CD4-positive, alpha-beta T cell (primary cell): ENCODE measurements at regions not wholly inside any gene's neighbourhood (a gene's known extent, or its start where the extent isn't known, plus 50 kb on each side); places are given as distances from the start of the nearest gene placed in this dataset.

Source experiments
- ATAC-seq: fragments of 200-7000 bp; cut with Tn5 transposase; one replicate; pipeline ENCODE4 v1.10.0; 2022; ENCODE audit warnings: mild to moderate bottlenecking; ENCODE audit not compliant: poor library complexity
- CTCF ChIA-PET: fragments of 350-600 bp; sonication (Branson Sonifier 250); formaldehyde crosslinking; loops from one replicate; lab custom pipeline; 2021; ENCODE audit warnings: antibody characterized with exemption, inconsistent platforms; lab: Charles Lee
- POLR2A ChIA-PET: fragments of 350-600 bp; sonication (Branson Sonifier 250); formaldehyde crosslinking; loops from one replicate; lab custom pipeline; 2021; ENCODE audit warnings: antibody characterized with exemption, inconsistent platforms; lab: Charles Lee
- DNase-seq, 14 experiments: peaks; one replicate each; pipeline ENCODE4 v3.0.0-alpha.2; 2013 to 2020; ENCODE audit warnings: mixed read lengths in 2 of 14
- H3K27ac ChIP-seq, 2 donors: one replicate each; pipeline versions ENCODE4 v1.5.1 to v1.7.0; 2013; ENCODE audit warnings: low read length in 2 of 2, low read depth in 1 of 2, mild to moderate bottlenecking in 1 of 2
- H3K27me3 ChIP-seq, 2 experiments: 1 replicate in 1 of 2; 2 replicates in 1 of 2; pipeline versions ENCODE4 v1.6.1 to v1.7.0; 2013; ENCODE audit warnings: low read length in 2 of 2, control low read depth in 1 of 2, mild to moderate bottlenecking in 1 of 2, moderate library complexity in 1 of 2; ENCODE audit not compliant: insufficient read depth in 2 of 2, control insufficient read depth in 1 of 2
- H3K36me3 ChIP-seq: one replicate; pipeline ENCODE4 v1.6.1; 2013; ENCODE audit warnings: low read length, control low read depth; ENCODE audit not compliant: insufficient read depth
- H3K4me1 ChIP-seq: one replicate; pipeline ENCODE4 v1.6.1; 2013; ENCODE audit warnings: low read length, control low read depth; ENCODE audit not compliant: insufficient read depth
- H3K4me3 ChIP-seq: one replicate; pipeline ENCODE4 v1.5.1; 2013; ENCODE audit warnings: mild to moderate bottlenecking, low read length, moderate library complexity
- H3K9me3 ChIP-seq, 2 experiments: 1 replicate in 1 of 2; 2 replicates in 1 of 2; pipeline versions ENCODE4 v1.6.1 to v1.7.0; 2013; ENCODE audit warnings: low read length in 2 of 2, mild to moderate bottlenecking in 2 of 2, control low read depth in 1 of 2, moderate library complexity in 1 of 2; ENCODE audit not compliant: control insufficient read depth in 1 of 2, insufficient read depth in 1 of 2
- H3K27ac Mint-ChIP-seq: one replicate; pipeline ENCODE4 v1.8.0; 2020; ENCODE audit warnings: mixed read lengths
- H3K27me3 Mint-ChIP-seq: one replicate; pipeline ENCODE4 v1.8.0; 2021; ENCODE audit warnings: mixed read lengths
- H3K36me3 Mint-ChIP-seq: one replicate; pipeline ENCODE4 v1.8.0; 2021; ENCODE audit warnings: low read depth, mixed read lengths
- H3K4me1 Mint-ChIP-seq: one replicate; pipeline ENCODE4 v1.8.0; 2021; ENCODE audit warnings: low read depth, mixed read lengths
- H3K4me3 Mint-ChIP-seq: one replicate; pipeline ENCODE4 v1.8.0; 2020; ENCODE audit warnings: mild to moderate bottlenecking, mixed read lengths
- H3K9me3 Mint-ChIP-seq: one replicate; pipeline ENCODE4 v1.8.0; 2020; ENCODE audit warnings: mixed read lengths
- intact Hi-C, 2 experiments: fragments of 100-400 bp; cut with DNase I in 1 of 2; cut with micrococcal nuclease in 1 of 2; formaldehyde crosslinking; loops; one replicate each; pipeline versions ENCODE4 v1.15.1 to v1.9.0; 2023 to 2025; cut with DNase I, micrococcal nuclease
- TF ChIP-seq, protein P1 (sequence below): fragments of 200-600 bp; IDR thresholded peaks from one replicate; pipeline ENCODE4 v1.8.0; 2022; ENCODE audit warnings: antibody characterized with exemption, mild to moderate bottlenecking

DNA sequence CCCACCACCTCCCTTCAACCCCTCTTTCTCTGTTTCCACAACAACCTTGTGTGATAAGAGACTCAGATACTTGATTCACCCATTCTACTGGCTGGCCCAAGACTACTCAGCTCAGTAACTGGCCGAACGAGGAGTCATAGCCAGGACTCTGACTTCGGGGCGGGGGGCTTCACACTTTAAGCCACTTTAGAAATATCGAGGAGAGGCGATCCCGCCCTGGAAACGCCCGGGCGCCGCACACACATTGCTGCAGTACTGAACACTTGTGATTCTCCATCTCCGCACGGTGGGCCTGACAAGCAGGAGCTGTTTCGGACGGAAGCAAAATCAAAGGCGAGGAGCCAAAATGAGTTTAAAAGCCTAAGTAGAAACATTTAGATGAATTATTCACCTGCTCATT is 182.1 kb downstream of the NPHP4 start:
- CTCF ChIA-PET = no interaction called here
- Histone ChIP-seq H3K27me3 (peaks cover 0 to 9% of the 10 kb centered on the region in 2 experiments), H3K36me3 (no peaks in the 10 kb centered on the region), H3K4me1 (no peaks in the 10 kb centered on the region), H3K27ac (no peak overlapping the region), H3K4me3 (no peak overlapping the region), H3K9me3 (no peaks in the 10 kb centered on the region)
- Mint-ChIP-seq H3K4me1 (no peaks in the 10 kb centered on the region), H3K36me3 (no peaks in the 10 kb centered on the region), H3K27me3 (peaks cover 16% of the 10 kb centered on the region), H3K27ac (no peak overlapping the region), H3K4me3 (no peak overlapping the region), H3K9me3 (no peaks in the 10 kb centered on the region)
- DNase-seq (no peak), ATAC-seq (no peak)
- TF ChIP-seq, protein P1, sequence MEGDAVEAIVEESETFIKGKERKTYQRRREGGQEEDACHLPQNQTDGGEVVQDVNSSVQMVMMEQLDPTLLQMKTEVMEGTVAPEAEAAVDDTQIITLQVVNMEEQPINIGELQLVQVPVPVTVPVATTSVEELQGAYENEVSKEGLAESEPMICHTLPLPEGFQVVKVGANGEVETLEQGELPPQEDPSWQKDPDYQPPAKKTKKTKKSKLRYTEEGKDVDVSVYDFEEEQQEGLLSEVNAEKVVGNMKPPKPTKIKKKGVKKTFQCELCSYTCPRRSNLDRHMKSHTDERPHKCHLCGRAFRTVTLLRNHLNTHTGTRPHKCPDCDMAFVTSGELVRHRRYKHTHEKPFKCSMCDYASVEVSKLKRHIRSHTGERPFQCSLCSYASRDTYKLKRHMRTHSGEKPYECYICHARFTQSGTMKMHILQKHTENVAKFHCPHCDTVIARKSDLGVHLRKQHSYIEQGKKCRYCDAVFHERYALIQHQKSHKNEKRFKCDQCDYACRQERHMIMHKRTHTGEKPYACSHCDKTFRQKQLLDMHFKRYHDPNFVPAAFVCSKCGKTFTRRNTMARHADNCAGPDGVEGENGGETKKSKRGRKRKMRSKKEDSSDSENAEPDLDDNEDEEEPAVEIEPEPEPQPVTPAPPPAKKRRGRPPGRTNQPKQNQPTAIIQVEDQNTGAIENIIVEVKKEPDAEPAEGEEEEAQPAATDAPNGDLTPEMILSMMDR = no peak
- intact Hi-C loops = no loop called here
- POLR2A ChIA-PET = no interaction called here

GRCh38 chr1:5809207-5809788 is 182.9 kb downstream of the NPHP4 start:
- no peaks in the 10 kb centered on the region for H3K36me3 ChIP-seq
- no peak for DNase-seq
- Mint-ChIP-seq H3K36me3 (no peaks in the 10 kb centered on the region), H3K27ac (no peak overlapping the region), H3K4me1 (no peaks in the 10 kb centered on the region), H3K27me3 (peaks cover 12% of the 10 kb centered on the region), H3K9me3 (no peaks in the 10 kb centered on the region), H3K4me3 (no peak overlapping the region)
- TF ChIP-seq, protein P1 = no peak
- no peaks in the 10 kb centered on the region for H3K9me3 ChIP-seq
- no peak overlapping the region for H3K27ac ChIP-seq
- H3K4me3 ChIP-seq = no peak overlapping the region
- ChIA-PET CTCF (no interaction called here), POLR2A (no interaction called here)
- intact Hi-C loops = no loop called here
- H3K4me1 ChIP-seq = no peaks in the 10 kb centered on the region
- ATAC-seq = no peak
- peaks cover 0 to 9% of the 10 kb centered on the region in 2 experiments for H3K27me3 ChIP-seq

GRCh38 chr1:5803851-5804250 is 188.4 kb downstream of the NPHP4 start:
- Mint-ChIP-seq H3K4me3 (no peak overlapping the region), H3K27me3 (peaks cover 1% of the 10 kb centered on the region), H3K4me1 (no peaks in the 10 kb centered on the region), H3K27ac (no peak overlapping the region), H3K36me3 (no peaks in the 10 kb centered on the region), H3K9me3 (no peaks in the 10 kb centered on the region)
- TF ChIP-seq, protein P1 = no peak
- no peaks in the 10 kb centered on the region for H3K4me1 ChIP-seq
- ChIA-PET CTCF (no interaction called here), POLR2A (no interaction called here)
- no peak for ATAC-seq
- H3K4me3 ChIP-seq = no peak overlapping the region
- H3K27ac ChIP-seq = no peak overlapping the region
- intact Hi-C loops = no loop called here
- no peak for DNase-seq
- peaks cover 0 to 12% of the 10 kb centered on the region in 2 experiments for H3K9me3 ChIP-seq
- no peaks in the 10 kb centered on the region for H3K36me3 ChIP-seq
- H3K27me3 ChIP-seq = peaks cover 0 to 6% of the 10 kb centered on the region in 2 experiments
